GM23338 (cell line): ENCODE measurements at regions not wholly inside any gene's neighbourhood (a gene's known extent, or its start where the extent isn't known, plus 50 kb on each side); places are given as distances from the start of the nearest gene placed in this dataset.

Source experiments
- ATAC-seq: fragments of 200-7000 bp; cut with Tn5 transposase; 3 replicates; pipeline ENCODE4 v1.9.1; 2020
- DNase-seq: peaks from one replicate; pipeline ENCODE4 v3.0.0-alpha.2; 2015; ENCODE audit warnings: low spot score
- H2AFZ ChIP-seq: fragments of 200-600 bp; sonication (generic); 2 replicates; pipeline ENCODE4 v1.8.0; 2016; ENCODE audit warnings: antibody characterized with exemption, mild to moderate bottlenecking, moderate library complexity
- H3F3A ChIP-seq: fragments of 200-600 bp; sonication (generic); replicated peaks from 2 replicates; pipeline ENCODE4 v1.8.0; 2017; ENCODE audit warnings: antibody characterized with exemption, mixed run types, low read depth
- H3K27ac ChIP-seq: fragments of 200-600 bp; sonication (generic); 2 replicates; pipeline ENCODE4 v1.6.1; 2016; ENCODE audit warnings: low read depth
- H3K27me3 ChIP-seq: fragments of 200-600 bp; sonication (generic); 2 replicates; pipeline ENCODE4 v1.8.0; 2016; ENCODE audit warnings: mild to moderate bottlenecking, mixed run types, moderate library complexity; ENCODE audit not compliant: insufficient read depth
- H3K36me3 ChIP-seq: fragments of 200-600 bp; sonication (generic); 2 replicates; pipeline ENCODE4 v1.8.0; 2016; ENCODE audit warnings: mild to moderate bottlenecking; ENCODE audit not compliant: insufficient read depth
- H3K4me1 ChIP-seq: fragments of 200-600 bp; sonication (generic); 2 replicates; pipeline ENCODE4 v1.8.0; 2016; ENCODE audit warnings: mild to moderate bottlenecking, moderate library complexity; ENCODE audit not compliant: insufficient read depth
- H3K4me2 ChIP-seq: fragments of 200-600 bp; sonication (generic); 2 replicates; pipeline ENCODE4 v1.7.1; 2017; ENCODE audit warnings: mixed run types
- H3K4me3 ChIP-seq: fragments of 200-600 bp; sonication (generic); 2 replicates; pipeline ENCODE4 v1.6.1; 2016; ENCODE audit warnings: mixed run types
- H3K79me2 ChIP-seq: fragments of 200-600 bp; sonication (generic); replicated peaks from 2 replicates; pipeline ENCODE4 v1.8.0; 2017; ENCODE audit warnings: mild to moderate bottlenecking; ENCODE audit not compliant: insufficient read depth
- H3K9me2 ChIP-seq: fragments of 200-600 bp; sonication (generic); 2 replicates; pipeline ENCODE4 v1.8.0; 2017; ENCODE audit not compliant: insufficient read depth
- H4K20me1 ChIP-seq: fragments of 200-600 bp; sonication (generic); replicated peaks from 2 replicates; pipeline ENCODE4 v1.8.0; 2017; ENCODE audit warnings: mild to moderate bottlenecking; ENCODE audit not compliant: insufficient read depth
- H3K27ac Mint-ChIP-seq: 2 replicates; pipeline ENCODE4 v1.8.0; 2020; ENCODE audit warnings: inconsistent platforms, mild to moderate bottlenecking, moderate library complexity, mixed read lengths
- H3K27me3 Mint-ChIP-seq: 3 replicates; pipeline ENCODE4 v1.8.0; 2022; ENCODE audit warnings: low read depth, mild to moderate bottlenecking, moderate library complexity, mixed read lengths, inconsistent platforms; ENCODE audit not compliant: insufficient read depth, poor library complexity
- H3K36me3 Mint-ChIP-seq: 3 replicates; pipeline ENCODE4 v1.8.0; 2021; ENCODE audit warnings: low read depth, mild to moderate bottlenecking, inconsistent platforms, moderate library complexity, mixed read lengths
- H3K4me1 Mint-ChIP-seq: 3 replicates; pipeline ENCODE4 v1.8.0; 2020; ENCODE audit warnings: mild to moderate bottlenecking, inconsistent platforms, mixed read lengths
- H3K4me3 Mint-ChIP-seq: 3 replicates; pipeline ENCODE4 v1.8.0; 2021; ENCODE audit warnings: moderate library complexity, mild to moderate bottlenecking, inconsistent platforms, mixed read lengths
- H3K9me3 Mint-ChIP-seq: 3 replicates; pipeline ENCODE4 v1.8.0; 2020; ENCODE audit warnings: moderate library complexity, mild to moderate bottlenecking, inconsistent platforms, mixed read lengths
- EZH2phosphoT487 ChIP-seq: fragments of 200-600 bp; sonication (generic); IDR thresholded peaks from one replicate; pipeline ENCODE4 v1.8.1; 2018; ENCODE audit warnings: antibody characterized with exemption; ENCODE audit not compliant: unreplicated experiment
- JUNB ChIP-seq: IDR thresholded peaks from one replicate; pipeline ENCODE4 v1.6.1; 2016; ENCODE audit warnings: antibody characterized with exemption; ENCODE audit not compliant: unreplicated experiment
- NANOG ChIP-seq: IDR thresholded peaks from 2 replicates; pipeline ENCODE4 v1.6.1; 2016; ENCODE audit warnings: antibody characterized with exemption, borderline replicate concordance
- POLR2AphosphoS5 ChIP-seq: IDR thresholded peaks from 2 replicates; pipeline ENCODE4 v1.6.1; 2016; ENCODE audit warnings: antibody characterized with exemption, low read depth
- STAT1 ChIP-seq: IDR thresholded peaks from one replicate; pipeline ENCODE4 v1.6.1; 2016; ENCODE audit warnings: antibody characterized with exemption; ENCODE audit not compliant: unreplicated experiment
- ZNF331 ChIP-seq: fragments of 250-450 bp; sonication (Bioruptor Pico); IDR thresholded peaks from 2 replicates; pipeline ENCODE4 v1.5.0; 2020; ENCODE audit warnings: low read depth, mild to moderate bottlenecking, moderate library complexity
- TF ChIP-seq, protein P1 (sequence below): IDR thresholded peaks from one replicate; pipeline ENCODE4 v1.6.1; 2018; ENCODE audit warnings: antibody characterized with exemption; ENCODE audit not compliant: unreplicated experiment
- TF ChIP-seq, protein P2 (sequence below): IDR thresholded peaks from 2 replicates; pipeline ENCODE4 v1.6.1; 2016; ENCODE audit warnings: antibody characterized with exemption
- TF ChIP-seq, protein P3 (sequence below): fragments of 250-450 bp; sonication (Bioruptor Pico); IDR thresholded peaks from 2 replicates; pipeline ENCODE4 v1.5.0; 2020; ENCODE audit warnings: mild to moderate bottlenecking, moderate library complexity

DNA sequence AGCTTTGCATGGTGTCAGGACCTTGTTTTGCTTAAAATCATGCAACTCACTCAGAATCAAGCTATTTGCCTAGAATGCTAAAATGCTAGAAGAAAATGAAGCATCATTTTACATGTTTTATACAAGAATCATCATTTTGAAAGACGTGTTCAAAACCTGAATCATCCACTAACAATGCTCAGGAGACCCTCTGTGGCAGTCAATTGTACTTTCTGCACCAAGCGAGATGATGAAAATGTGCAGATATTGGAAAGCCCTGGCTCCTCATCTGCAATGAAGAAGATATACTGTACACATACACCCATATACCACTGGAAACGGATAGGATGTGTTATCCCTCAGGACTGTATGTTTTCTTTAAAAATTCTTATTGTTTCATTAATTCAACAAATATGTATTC is 92.7 kb downstream of the DYRK2 start (continued):
- TF ChIP-seq, protein P1, sequence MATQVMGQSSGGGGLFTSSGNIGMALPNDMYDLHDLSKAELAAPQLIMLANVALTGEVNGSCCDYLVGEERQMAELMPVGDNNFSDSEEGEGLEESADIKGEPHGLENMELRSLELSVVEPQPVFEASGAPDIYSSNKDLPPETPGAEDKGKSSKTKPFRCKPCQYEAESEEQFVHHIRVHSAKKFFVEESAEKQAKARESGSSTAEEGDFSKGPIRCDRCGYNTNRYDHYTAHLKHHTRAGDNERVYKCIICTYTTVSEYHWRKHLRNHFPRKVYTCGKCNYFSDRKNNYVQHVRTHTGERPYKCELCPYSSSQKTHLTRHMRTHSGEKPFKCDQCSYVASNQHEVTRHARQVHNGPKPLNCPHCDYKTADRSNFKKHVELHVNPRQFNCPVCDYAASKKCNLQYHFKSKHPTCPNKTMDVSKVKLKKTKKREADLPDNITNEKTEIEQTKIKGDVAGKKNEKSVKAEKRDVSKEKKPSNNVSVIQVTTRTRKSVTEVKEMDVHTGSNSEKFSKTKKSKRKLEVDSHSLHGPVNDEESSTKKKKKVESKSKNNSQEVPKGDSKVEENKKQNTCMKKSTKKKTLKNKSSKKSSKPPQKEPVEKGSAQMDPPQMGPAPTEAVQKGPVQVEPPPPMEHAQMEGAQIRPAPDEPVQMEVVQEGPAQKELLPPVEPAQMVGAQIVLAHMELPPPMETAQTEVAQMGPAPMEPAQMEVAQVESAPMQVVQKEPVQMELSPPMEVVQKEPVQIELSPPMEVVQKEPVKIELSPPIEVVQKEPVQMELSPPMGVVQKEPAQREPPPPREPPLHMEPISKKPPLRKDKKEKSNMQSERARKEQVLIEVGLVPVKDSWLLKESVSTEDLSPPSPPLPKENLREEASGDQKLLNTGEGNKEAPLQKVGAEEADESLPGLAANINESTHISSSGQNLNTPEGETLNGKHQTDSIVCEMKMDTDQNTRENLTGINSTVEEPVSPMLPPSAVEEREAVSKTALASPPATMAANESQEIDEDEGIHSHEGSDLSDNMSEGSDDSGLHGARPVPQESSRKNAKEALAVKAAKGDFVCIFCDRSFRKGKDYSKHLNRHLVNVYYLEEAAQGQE: no peak
- TF ChIP-seq, protein P2, sequence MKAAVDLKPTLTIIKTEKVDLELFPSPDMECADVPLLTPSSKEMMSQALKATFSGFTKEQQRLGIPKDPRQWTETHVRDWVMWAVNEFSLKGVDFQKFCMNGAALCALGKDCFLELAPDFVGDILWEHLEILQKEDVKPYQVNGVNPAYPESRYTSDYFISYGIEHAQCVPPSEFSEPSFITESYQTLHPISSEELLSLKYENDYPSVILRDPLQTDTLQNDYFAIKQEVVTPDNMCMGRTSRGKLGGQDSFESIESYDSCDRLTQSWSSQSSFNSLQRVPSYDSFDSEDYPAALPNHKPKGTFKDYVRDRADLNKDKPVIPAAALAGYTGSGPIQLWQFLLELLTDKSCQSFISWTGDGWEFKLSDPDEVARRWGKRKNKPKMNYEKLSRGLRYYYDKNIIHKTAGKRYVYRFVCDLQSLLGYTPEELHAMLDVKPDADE: no peak

DNA sequence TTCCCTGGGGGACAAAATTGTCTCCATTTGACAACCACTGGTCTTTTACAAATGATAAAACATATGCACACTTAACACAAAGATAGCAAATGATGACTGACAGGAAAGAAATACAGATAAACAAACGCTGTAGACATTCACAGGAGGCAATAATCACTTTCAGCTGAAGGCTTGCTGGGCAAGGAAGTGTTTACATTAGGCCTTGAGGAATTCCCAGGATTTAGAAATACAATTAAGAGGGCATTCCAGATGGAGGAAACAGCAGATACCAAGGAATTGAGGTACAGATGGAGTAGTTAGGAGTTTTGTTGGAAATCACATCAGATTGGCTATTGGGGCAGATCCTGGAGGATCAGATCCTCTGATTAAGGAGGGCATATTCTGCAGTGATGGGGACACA is 93.9 kb downstream of the DYRK2 start:
- H4K20me1 ChIP-seq: no peaks in the 10 kb centered on the region
- Mint-ChIP-seq H3K36me3 (no peaks in the 10 kb centered on the region), H3K27me3 (peaks cover 3% of the 10 kb centered on the region), H3K9me3 (peaks cover 6% of the 10 kb centered on the region; the same call in 2 of the 3 replicates), H3K27ac (no peak overlapping the region), H3K4me1 (peaks cover 14% of the 10 kb centered on the region), H3K4me3 (no peak overlapping the region)
- H3F3A ChIP-seq: no peaks in the 10 kb centered on the region
- H3K4me1 ChIP-seq: peaks cover 10% of the 10 kb centered on the region
- peaks cover 4% of the 10 kb centered on the region; the same call in 1 of the 2 replicates for H3K9me2 ChIP-seq
- peak overlapping the region; percentile 51; the same call in 1 of the 2 replicates for H3K27ac ChIP-seq
- no peaks in the 10 kb centered on the region for H3K27me3 ChIP-seq
- H3K4me3 ChIP-seq: no peak overlapping the region
- peak overlapping the region; percentile 4; the same call in 1 of the 2 replicates for H2AFZ ChIP-seq
- H3K4me2 ChIP-seq: peak overlapping the region; percentile 66; the same call in 1 of the 2 replicates
- DNase-seq (peak; percentile 21), ATAC-seq (no peak; the same call in 2 of the 3 replicates)
- H3K79me2 ChIP-seq: no peaks in the 10 kb centered on the region
- no peaks in the 10 kb centered on the region for H3K36me3 ChIP-seq
- TF ChIP-seq, protein P3, sequence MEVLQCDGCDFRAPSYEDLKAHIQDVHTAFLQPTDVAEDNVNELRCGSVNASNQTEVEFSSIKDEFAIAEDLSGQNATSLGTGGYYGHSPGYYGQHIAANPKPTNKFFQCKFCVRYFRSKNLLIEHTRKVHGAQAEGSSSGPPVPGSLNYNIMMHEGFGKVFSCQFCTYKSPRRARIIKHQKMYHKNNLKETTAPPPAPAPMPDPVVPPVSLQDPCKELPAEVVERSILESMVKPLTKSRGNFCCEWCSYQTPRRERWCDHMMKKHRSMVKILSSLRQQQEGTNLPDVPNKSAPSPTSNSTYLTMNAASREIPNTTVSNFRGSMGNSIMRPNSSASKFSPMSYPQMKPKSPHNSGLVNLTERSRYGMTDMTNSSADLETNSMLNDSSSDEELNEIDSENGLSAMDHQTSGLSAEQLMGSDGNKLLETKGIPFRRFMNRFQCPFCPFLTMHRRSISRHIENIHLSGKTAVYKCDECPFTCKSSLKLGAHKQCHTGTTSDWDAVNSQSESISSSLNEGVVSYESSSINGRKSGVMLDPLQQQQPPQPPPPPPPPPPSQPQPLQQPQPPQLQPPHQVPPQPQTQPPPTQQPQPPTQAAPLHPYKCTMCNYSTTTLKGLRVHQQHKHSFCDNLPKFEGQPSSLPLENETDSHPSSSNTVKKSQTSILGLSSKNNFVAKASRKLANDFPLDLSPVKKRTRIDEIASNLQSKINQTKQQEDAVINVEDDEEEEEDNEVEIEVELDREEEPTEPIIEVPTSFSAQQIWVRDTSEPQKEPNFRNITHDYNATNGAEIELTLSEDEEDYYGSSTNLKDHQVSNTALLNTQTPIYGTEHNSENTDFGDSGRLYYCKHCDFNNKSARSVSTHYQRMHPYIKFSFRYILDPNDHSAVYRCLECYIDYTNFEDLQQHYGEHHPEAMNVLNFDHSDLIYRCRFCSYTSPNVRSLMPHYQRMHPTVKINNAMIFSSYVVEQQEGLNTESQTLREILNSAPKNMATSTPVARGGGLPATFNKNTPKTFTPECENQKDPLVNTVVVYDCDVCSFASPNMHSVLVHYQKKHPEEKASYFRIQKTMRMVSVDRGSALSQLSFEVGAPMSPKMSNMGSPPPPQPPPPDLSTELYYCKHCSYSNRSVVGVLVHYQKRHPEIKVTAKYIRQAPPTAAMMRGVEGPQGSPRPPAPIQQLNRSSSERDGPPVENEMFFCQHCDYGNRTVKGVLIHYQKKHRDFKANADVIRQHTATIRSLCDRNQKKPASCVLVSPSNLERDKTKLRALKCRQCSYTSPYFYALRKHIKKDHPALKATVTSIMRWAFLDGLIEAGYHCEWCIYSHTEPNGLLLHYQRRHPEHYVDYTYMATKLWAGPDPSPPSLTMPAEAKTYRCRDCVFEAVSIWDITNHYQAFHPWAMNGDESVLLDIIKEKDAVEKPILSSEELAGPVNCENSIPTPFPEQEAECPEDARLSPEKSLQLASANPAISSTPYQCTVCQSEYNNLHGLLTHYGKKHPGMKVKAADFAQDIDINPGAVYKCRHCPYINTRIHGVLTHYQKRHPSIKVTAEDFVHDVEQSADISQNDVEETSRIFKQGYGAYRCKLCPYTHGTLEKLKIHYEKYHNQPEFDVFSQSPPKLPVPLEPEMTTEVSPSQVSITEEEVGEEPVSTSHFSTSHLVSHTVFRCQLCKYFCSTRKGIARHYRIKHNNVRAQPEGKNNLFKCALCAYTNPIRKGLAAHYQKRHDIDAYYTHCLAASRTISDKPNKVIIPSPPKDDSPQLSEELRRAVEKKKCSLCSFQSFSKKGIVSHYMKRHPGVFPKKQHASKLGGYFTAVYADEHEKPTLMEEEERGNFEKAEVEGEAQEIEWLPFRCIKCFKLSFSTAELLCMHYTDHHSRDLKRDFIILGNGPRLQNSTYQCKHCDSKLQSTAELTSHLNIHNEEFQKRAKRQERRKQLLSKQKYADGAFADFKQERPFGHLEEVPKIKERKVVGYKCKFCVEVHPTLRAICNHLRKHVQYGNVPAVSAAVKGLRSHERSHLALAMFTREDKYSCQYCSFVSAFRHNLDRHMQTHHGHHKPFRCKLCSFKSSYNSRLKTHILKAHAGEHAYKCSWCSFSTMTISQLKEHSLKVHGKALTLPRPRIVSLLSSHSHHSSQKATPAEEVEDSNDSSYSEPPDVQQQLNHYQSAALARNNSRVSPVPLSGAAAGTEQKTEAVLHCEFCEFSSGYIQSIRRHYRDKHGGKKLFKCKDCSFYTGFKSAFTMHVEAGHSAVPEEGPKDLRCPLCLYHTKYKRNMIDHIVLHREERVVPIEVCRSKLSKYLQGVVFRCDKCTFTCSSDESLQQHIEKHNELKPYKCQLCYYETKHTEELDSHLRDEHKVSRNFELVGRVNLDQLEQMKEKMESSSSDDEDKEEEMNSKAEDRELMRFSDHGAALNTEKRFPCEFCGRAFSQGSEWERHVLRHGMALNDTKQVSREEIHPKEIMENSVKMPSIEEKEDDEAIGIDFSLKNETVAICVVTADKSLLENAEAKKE (CRISPR knock-in tag): no peak
- TF ChIP-seq, protein P2: no peak
- TF ChIP-seq, protein P1: no peak
- no peak for TF ChIP-seq ZNF331
- TF ChIP-seq NANOG: no peak
- TF ChIP-seq STAT1: no peak
- no peak for TF ChIP-seq POLR2AphosphoS5
- TF ChIP-seq JUNB: no peak
- no peak for TF ChIP-seq EZH2phosphoT487
